NT2/D1 (cell line): ENCODE measurements at regions not wholly inside any gene's neighbourhood (a gene's known extent, or its start where the extent isn't known, plus 50 kb on each side); places are given as distances from the start of the nearest gene placed in this dataset.

Experiments
- YY1 ChIP-seq: IDR thresholded peaks from 2 replicates; pipeline ENCODE4 v1.6.1; 2011; ENCODE audit not compliant: insufficient read length, insufficient read depth
- ZNF274 ChIP-seq: IDR thresholded peaks from 2 replicates; pipeline ENCODE4 v1.6.1; 2011; ENCODE audit warnings: mild to moderate bottlenecking, low read depth, low read length

DNA sequence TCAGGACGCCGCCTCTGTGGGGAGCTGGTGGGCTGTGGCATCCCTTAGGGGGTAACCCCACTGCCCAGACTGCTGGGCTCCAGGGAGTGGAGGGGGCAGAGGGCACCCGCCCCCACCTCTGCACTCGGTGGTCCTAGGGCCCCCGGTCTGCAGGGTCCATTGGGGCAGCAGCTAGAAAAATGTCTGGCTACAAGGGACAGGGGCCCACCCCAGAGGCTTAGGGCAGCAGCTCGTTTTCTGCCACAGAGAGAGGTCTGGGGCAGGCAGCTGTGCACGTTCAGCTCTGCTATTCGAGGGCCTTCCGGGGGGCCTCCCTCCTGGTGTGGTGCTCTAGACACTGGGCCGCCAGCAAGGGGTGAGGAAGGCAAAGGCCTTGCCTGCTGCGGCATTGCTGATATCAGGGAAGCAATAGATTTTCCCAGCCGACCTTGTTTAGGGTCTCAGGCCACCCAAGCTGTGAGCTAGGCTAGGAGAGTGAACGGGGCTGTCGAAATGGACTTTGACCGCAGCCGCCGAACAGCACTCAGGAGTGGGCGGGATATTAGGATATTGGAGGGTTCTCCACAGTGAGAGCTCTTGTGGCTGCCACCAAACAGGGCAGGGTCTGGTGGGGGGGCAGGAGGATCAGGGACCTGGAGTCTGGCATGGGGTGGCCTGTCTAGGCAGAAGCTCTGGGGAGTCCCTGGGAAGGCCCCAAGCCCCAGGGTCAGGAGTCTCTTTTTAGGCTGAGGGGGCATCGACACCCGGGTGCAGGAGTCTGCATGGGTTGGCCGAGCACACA, 61.4 kb upstream of the KLF13 start:
- TF ChIP-seq YY1: no peak
- TF ChIP-seq ZNF274: no peak
